ENCODE measurements at regions not wholly inside any gene's neighbourhood (a gene's known extent, or its start where the extent isn't known, plus 50 kb on each side); places are given as distances from the start of the nearest gene placed in this dataset.

- H3K27ac Mint-ChIP-seq (ENCODE audit: unreplicated experiment): no peak overlapping the region
Observed at GRCh38 chr20:11411765-11412164, 505.9 kb upstream of the BTBD3 start.

GRCh38 chr20:11426948-11427347 is 490.7 kb upstream of the BTBD3 start:
- H3K9me3 Mint-ChIP-seq (ENCODE audit: unreplicated experiment): no peaks in the 10 kb centered on the region
- H3K4me2 ChIP-seq (ENCODE audit: low read length): no peak overlapping the region
- no peaks in the 10 kb centered on the region for H3K27me3 ChIP-seq (ENCODE audit: insufficient read depth, low read length)
- H3K4me1 Mint-ChIP-seq (ENCODE audit: low read depth, unreplicated experiment): peaks cover 48% of the 10 kb centered on the region
- H3K27ac ChIP-seq (ENCODE audit: low read depth, low read length): no peak overlapping the region
- no peaks in the 10 kb centered on the region for H3K27me3 Mint-ChIP-seq (ENCODE audit: low read depth, unreplicated experiment)
- no peaks in the 10 kb centered on the region for H3K4me1 ChIP-seq (ENCODE audit: insufficient read depth, low read length)
- no peak overlapping the region for H3K4me3 ChIP-seq (ENCODE audit: insufficient read depth, low read depth, low read length)
- peak overlapping the region; percentile 72 for H3K27ac Mint-ChIP-seq (ENCODE audit: unreplicated experiment)
- H4K20me1 ChIP-seq (ENCODE audit: insufficient read depth, low read length): no peaks in the 10 kb centered on the region
- TF ChIP-seq CTCF (IDR thresholded peaks at IDR 0.05; ENCODE audit: insufficient read depth, low read depth, low read length) (no peak), EZH2 (IDR thresholded peaks at IDR 0.05; ENCODE audit: insufficient read depth, low read length) (no peak)
- no peak overlapping the region for H3K9ac ChIP-seq (ENCODE audit: low read length)
- DNase-seq (ENCODE audit: low read depth): no peak
- no peaks in the 10 kb centered on the region for H3K36me3 Mint-ChIP-seq (ENCODE audit: low read depth, unreplicated experiment)
- no peak overlapping the region for H3K4me3 Mint-ChIP-seq (ENCODE audit: unreplicated experiment)
- H2AFZ ChIP-seq (ENCODE audit: low read depth, low read length): no peak overlapping the region
- FAIRE-seq: no peak
- H3K36me3 ChIP-seq (ENCODE audit: insufficient read depth, low read length): no peaks in the 10 kb centered on the region
- no peaks in the 10 kb centered on the region for H3K9me3 ChIP-seq (ENCODE audit: insufficient read depth, low read depth, low read length)
- H3K79me2 ChIP-seq (ENCODE audit: insufficient read depth, low read length): no peaks in the 10 kb centered on the region

More at GRCh38 chr20:11411765-11412164, 505.9 kb upstream of the BTBD3 start:
- no peaks in the 10 kb centered on the region for H3K9me3 Mint-ChIP-seq (ENCODE audit: unreplicated experiment)
- Histone ChIP-seq H2AFZ (ENCODE audit: low read depth, low read length) (no peak overlapping the region), H3K4me3 (ENCODE audit: insufficient read depth, low read depth, low read length) (no peak overlapping the region), H3K27me3 (ENCODE audit: insufficient read depth, low read length) (no peaks in the 10 kb centered on the region), H3K4me2 (ENCODE audit: low read length) (no peak overlapping the region), H4K20me1 (ENCODE audit: insufficient read depth, low read length) (no peaks in the 10 kb centered on the region), H3K4me1 (ENCODE audit: insufficient read depth, low read length) (no peaks in the 10 kb centered on the region), H3K9me3 (ENCODE audit: insufficient read depth, low read depth, low read length) (no peaks in the 10 kb centered on the region), H3K79me2 (ENCODE audit: insufficient read depth, low read length) (no peaks in the 10 kb centered on the region), H3K36me3 (ENCODE audit: insufficient read depth, low read length) (no peaks in the 10 kb centered on the region), H3K27ac (ENCODE audit: low read depth, low read length) (no peak overlapping the region), H3K9ac (ENCODE audit: low read length) (no peak overlapping the region)
- no peaks in the 10 kb centered on the region for H3K36me3 Mint-ChIP-seq (ENCODE audit: low read depth, unreplicated experiment)
- TF ChIP-seq EZH2 (IDR thresholded peaks at IDR 0.05; ENCODE audit: insufficient read depth, low read length) (no peak), CTCF (IDR thresholded peaks at IDR 0.05; ENCODE audit: insufficient read depth, low read depth, low read length) (no peak)
- FAIRE-seq: no peak
- H3K4me1 Mint-ChIP-seq (ENCODE audit: low read depth, unreplicated experiment): peaks cover 6% of the 10 kb centered on the region
- H3K27me3 Mint-ChIP-seq (ENCODE audit: low read depth, unreplicated experiment): no peaks in the 10 kb centered on the region
- H3K4me3 Mint-ChIP-seq (ENCODE audit: unreplicated experiment): no peak overlapping the region
- no peak for DNase-seq (ENCODE audit: low read depth)

- no peaks in the 10 kb centered on the region for H3K36me3 Mint-ChIP-seq (ENCODE audit: low read depth, unreplicated experiment)
- Histone ChIP-seq H3K79me2 (ENCODE audit: insufficient read depth, low read length) (no peaks in the 10 kb centered on the region), H3K27me3 (ENCODE audit: insufficient read depth, low read length) (no peaks in the 10 kb centered on the region), H3K4me1 (ENCODE audit: insufficient read depth, low read length) (no peaks in the 10 kb centered on the region), H3K9ac (ENCODE audit: low read length) (no peak overlapping the region), H2AFZ (ENCODE audit: low read depth, low read length) (no peak overlapping the region), H4K20me1 (ENCODE audit: insufficient read depth, low read length) (no peaks in the 10 kb centered on the region), H3K27ac (ENCODE audit: low read depth, low read length) (no peak overlapping the region), H3K4me3 (ENCODE audit: insufficient read depth, low read depth, low read length) (no peak overlapping the region), H3K9me3 (ENCODE audit: insufficient read depth, low read depth, low read length) (no peaks in the 10 kb centered on the region), H3K36me3 (ENCODE audit: insufficient read depth, low read length) (no peaks in the 10 kb centered on the region), H3K4me2 (ENCODE audit: low read length) (no peak overlapping the region)
- TF ChIP-seq EZH2 (IDR thresholded peaks at IDR 0.05; ENCODE audit: insufficient read depth, low read length) (no peak), CTCF (IDR thresholded peaks at IDR 0.05; ENCODE audit: insufficient read depth, low read depth, low read length) (no peak)
- H3K9me3 Mint-ChIP-seq (ENCODE audit: unreplicated experiment): no peaks in the 10 kb centered on the region
- no peaks in the 10 kb centered on the region for H3K27me3 Mint-ChIP-seq (ENCODE audit: low read depth, unreplicated experiment)
- H3K27ac Mint-ChIP-seq (ENCODE audit: unreplicated experiment): peak overlapping the region; percentile 5
- peaks cover 53% of the 10 kb centered on the region for H3K4me1 Mint-ChIP-seq (ENCODE audit: low read depth, unreplicated experiment)
- FAIRE-seq (no peak), DNase-seq (ENCODE audit: low read depth) (no peak)
- no peak overlapping the region for H3K4me3 Mint-ChIP-seq (ENCODE audit: unreplicated experiment)
Observed at GRCh38 chr20:11429168-11429567, 488.5 kb upstream of the BTBD3 start.
